Thyroid gland (tissue), 4 donors: ENCODE measurements at regions not wholly inside any gene's neighbourhood (a gene's known extent, or its start where the extent isn't known, plus 50 kb on each side); places are given as distances from the start of the nearest gene placed in this dataset. TPM values are rescaled to one million over a fixed set of nuclear protein-coding genes. Genes with fewer than 3 reads are reported as not detected.

Source experiments
- DNase-seq, 2 donors: peaks; one replicate each; pipeline ENCODE4 v3.0.0-alpha.2; 2019
- H3K27ac ChIP-seq, 3 donors: fragments of 200-600 bp; sonication (generic); 1 replicate in 2 of 3; 2 replicates in 1 of 3; pipeline ENCODE4 v1.5.1; 2016 to 2019; ENCODE audit warnings: mild to moderate bottlenecking in 1 of 3, moderate library complexity in 1 of 3
- H3K27me3 ChIP-seq: fragments of 200-600 bp; sonication (generic); one replicate; pipeline ENCODE4 v1.5.1; 2019
- H3K36me3 ChIP-seq, 2 donors: fragments of 200-600 bp; sonication (generic); one replicate each; pipeline ENCODE4 v1.5.1; 2016 to 2019
- H3K4me1 ChIP-seq, 2 donors: fragments of 200-600 bp; sonication (generic); one replicate each; pipeline ENCODE4 v1.5.1; 2017 to 2019
- H3K4me3 ChIP-seq, 3 donors: fragments of 200-600 bp; sonication (generic); replicated peaks in 1 of 3; 1 replicate in 2 of 3; 2 replicates in 1 of 3; pipeline ENCODE4 v1.5.1; 2016; ENCODE audit warnings: mild to moderate bottlenecking in 1 of 3
- H3K9me3 ChIP-seq: fragments of 200-600 bp; sonication (generic); one replicate; pipeline ENCODE4 v1.5.1; 2017
- CTCF ChIP-seq, 6 experiments: fragments of 200-600 bp in 3 of 6; fragments of 450-650 bp in 3 of 6; sonication (generic) in 3 of 6; IDR thresholded peaks; one replicate each; pipeline ENCODE4 v1.5.1; 2016 to 2019; ENCODE audit warnings: antibody characterized with exemption in 6 of 6, mild to moderate bottlenecking in 2 of 6, inconsistent platforms in 1 of 6, moderate library complexity in 1 of 6
- POLR2A ChIP-seq, 2 donors: fragments of 450-650 bp; IDR thresholded peaks; one replicate each; pipeline ENCODE4 v1.6.1; 2017; ENCODE audit warnings: antibody characterized with exemption in 2 of 2, mild to moderate bottlenecking in 2 of 2, moderate library complexity in 1 of 2
- WGBS, 2 donors: methylation state at CpG; one replicate each; pipeline ENCODE4 v1.1.5; 2017; 5-methylcytosine and 5-hydroxymethylcytosine counted together
- intact Hi-C: fragments of 100-400 bp; cut with DNase I; formaldehyde crosslinking; loops from one replicate; pipeline ENCODE4 v1.15.1; 2023
- small RNA-seq: library from RNA; depleted of rRNA; stranded (forward); fragments of <200 nt; gene quantifications from one replicate; pipeline ENCODE3, GENCODE V24; 2016

- H3K9me3 ChIP-seq: no peaks in the 10 kb centered on the region
- H3K36me3 ChIP-seq: no peaks in the 10 kb centered on the region
- 17 to 44% methylated on average over 2 to 3 of the region's 3 CpGs for WGBS, 2 donors
- TF ChIP-seq POLR2A (IDR thresholded peaks at IDR 0.05) (no peak), CTCF (IDR thresholded peaks at IDR 0.05) (no peak)
- intact Hi-C loops: no loop called here
- DNase-seq: peak in 1 of 2 donors; percentile 2
- no peaks in the 10 kb centered on the region for H3K27me3 ChIP-seq
- H3K27ac ChIP-seq: no peak overlapping the region
- H3K4me1 ChIP-seq: no peaks in the 10 kb centered on the region
- no peak overlapping the region for H3K4me3 ChIP-seq
Observed at GRCh38 chrX:82230013-82230412, 1028.1 kb downstream of the SH3BGRL start.

GRCh38 chrX:82232679-82233078 lies 1030.8 kb downstream of the SH3BGRL start:
- Histone ChIP-seq H3K27ac (no peak overlapping the region), H3K4me3 (no peak overlapping the region), H3K4me1 (no peaks in the 10 kb centered on the region), H3K9me3 (no peaks in the 10 kb centered on the region), H3K27me3 (no peaks in the 10 kb centered on the region), H3K36me3 (no peaks in the 10 kb centered on the region)
- DNase-seq: no peak
- intact Hi-C loops: no loop called here
- no peak for TF ChIP-seq CTCF (IDR thresholded peaks at IDR 0.05)
- TF ChIP-seq POLR2A (IDR thresholded peaks at IDR 0.05): no peak

- TF ChIP-seq CTCF (IDR thresholded peaks at IDR 0.05) (no peak), POLR2A (IDR thresholded peaks at IDR 0.05) (no peak)
- no peak for DNase-seq
- no peak overlapping the region for H3K4me3 ChIP-seq
- WGBS, 2 donors: 96 to 100% methylated on average over 1 of the region's 1 CpG
- no peaks in the 10 kb centered on the region for H3K36me3 ChIP-seq
- H3K9me3 ChIP-seq: no peaks in the 10 kb centered on the region
- H3K4me1 ChIP-seq: no peaks in the 10 kb centered on the region
- H3K27me3 ChIP-seq: no peaks in the 10 kb centered on the region
- H3K27ac ChIP-seq: no peak overlapping the region
- intact Hi-C loops: no loop called here
Observed at GRCh38 chrX:82237328-82237727, 1035.4 kb downstream of the SH3BGRL start.

Small RNA genes in the stretch of these regions (small RNA-seq; reads per million reads assigned to genes)
- not detected for gene RNU6-974P
